Endodermal cell (in vitro differentiated cells): ENCODE measurements at regions not wholly inside any gene's neighbourhood (a gene's known extent, or its start where the extent isn't known, plus 50 kb on each side); places are given as distances from the start of the nearest gene placed in this dataset.

ENCODE experiments used
- DNase-seq: peaks from one replicate; pipeline ENCODE4 v3.0.0-alpha.2; 2017
- H3K27ac ChIP-seq: 2 replicates; pipeline ENCODE4 v1.5.1; 2013; ENCODE audit warnings: mild to moderate bottlenecking, low read depth, low read length, moderate library complexity
- H3K27me3 ChIP-seq: 2 replicates; pipeline ENCODE4 v1.6.1; 2013; ENCODE audit warnings: mild to moderate bottlenecking, low read length, moderate library complexity; ENCODE audit not compliant: insufficient read depth, control insufficient read depth, poor library complexity, severe bottlenecking
- H3K36me3 ChIP-seq: 2 replicates; pipeline ENCODE4 v1.7.0; 2013; ENCODE audit warnings: mild to moderate bottlenecking, low read length, moderate library complexity; ENCODE audit not compliant: control insufficient read depth, insufficient read depth
- H3K4me1 ChIP-seq: one replicate; pipeline ENCODE4 v1.7.0; 2013; ENCODE audit warnings: low read length; ENCODE audit not compliant: control insufficient read depth, insufficient read depth
- H3K4me3 ChIP-seq: 2 replicates; pipeline ENCODE4 v1.5.1; 2013; ENCODE audit warnings: mild to moderate bottlenecking, low read length, moderate library complexity
- H3K9ac ChIP-seq: 2 replicates; pipeline ENCODE4 v1.6.1; 2013; ENCODE audit warnings: mild to moderate bottlenecking, low read length, moderate library complexity; ENCODE audit not compliant: poor library complexity, severe bottlenecking; ENCODE audit errors: extremely low read depth
- H3K9me3 ChIP-seq: 2 replicates; pipeline ENCODE4 v1.6.1; 2013; ENCODE audit warnings: mild to moderate bottlenecking, low read length, moderate library complexity; ENCODE audit not compliant: control insufficient read depth
- H3K27ac Mint-ChIP-seq: 2 replicates; pipeline ENCODE4 v1.8.0; 2020; ENCODE audit warnings: mixed read lengths
- H3K27me3 Mint-ChIP-seq: 2 replicates; pipeline ENCODE4 v1.8.0; 2021; ENCODE audit warnings: mild to moderate bottlenecking, mixed read lengths; ENCODE audit not compliant: insufficient read depth
- H3K36me3 Mint-ChIP-seq: 2 replicates; pipeline ENCODE4 v1.8.0; 2020; ENCODE audit warnings: low read depth, mixed read lengths
- H3K4me1 Mint-ChIP-seq: 2 replicates; pipeline ENCODE4 v1.8.0; 2020; ENCODE audit warnings: mixed read lengths
- H3K4me3 Mint-ChIP-seq: 2 replicates; pipeline ENCODE4 v1.8.0; 2020; ENCODE audit warnings: mild to moderate bottlenecking, moderate library complexity, mixed read lengths
- H3K9me3 Mint-ChIP-seq: 2 replicates; pipeline ENCODE4 v1.8.0; 2020; ENCODE audit warnings: mild to moderate bottlenecking, mixed read lengths
- WGBS, 2 experiments: methylation state at CpG; one replicate each; pipeline versions ENCODE4 v1.1.5 to v1.1.7; 2013; ENCODE audit warnings: missing lambda C conversion rate in 2 of 2, mixed read lengths in 1 of 2; ENCODE audit not compliant: insufficient coverage in 1 of 2, insufficient read length in 1 of 2; 5-methylcytosine and 5-hydroxymethylcytosine counted together
- TF ChIP-seq, protein P1 (sequence below): fragments of 200-600 bp; sonication (generic); conservative IDR thresholded peaks from 2 replicates; pipeline ENCODE4 v1.5.0; 2021; ENCODE audit warnings: antibody characterized with exemption, mild to moderate bottlenecking

DNA sequence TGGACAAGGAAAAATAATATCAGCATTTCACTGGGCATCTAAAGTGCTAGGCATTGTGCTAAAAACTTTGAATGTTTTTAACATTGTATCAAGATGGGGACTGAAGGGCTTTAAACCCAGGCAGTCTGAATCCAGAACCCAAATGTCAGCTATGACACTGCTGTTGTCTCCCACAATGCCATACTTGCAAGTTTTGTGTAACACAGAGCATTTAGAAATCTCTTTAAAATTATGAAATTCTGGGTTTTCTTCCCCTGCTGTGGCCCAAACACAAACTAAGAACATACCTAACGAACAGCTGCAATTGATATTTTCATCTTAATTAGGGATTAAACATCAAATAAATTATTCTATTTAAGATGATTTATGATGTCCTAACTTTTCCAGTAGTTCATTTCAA is 66.8 kb upstream of the LSM6 start:
- Histone ChIP-seq H3K36me3 (no peaks in the 10 kb centered on the region), H3K4me3 (no peak overlapping the region), H3K27ac (no peak overlapping the region), H3K4me1 (no peaks in the 10 kb centered on the region), H3K9ac (no peak overlapping the region), H3K9me3 (no peaks in the 10 kb centered on the region), H3K27me3 (no peaks in the 10 kb centered on the region)
- Mint-ChIP-seq H3K4me3 (no peak overlapping the region), H3K27ac (no peak overlapping the region), H3K4me1 (no peaks in the 10 kb centered on the region), H3K36me3 (no peaks in the 10 kb centered on the region), H3K9me3 (no peaks in the 10 kb centered on the region), H3K27me3 (no peaks in the 10 kb centered on the region)
- TF ChIP-seq, protein P1, sequence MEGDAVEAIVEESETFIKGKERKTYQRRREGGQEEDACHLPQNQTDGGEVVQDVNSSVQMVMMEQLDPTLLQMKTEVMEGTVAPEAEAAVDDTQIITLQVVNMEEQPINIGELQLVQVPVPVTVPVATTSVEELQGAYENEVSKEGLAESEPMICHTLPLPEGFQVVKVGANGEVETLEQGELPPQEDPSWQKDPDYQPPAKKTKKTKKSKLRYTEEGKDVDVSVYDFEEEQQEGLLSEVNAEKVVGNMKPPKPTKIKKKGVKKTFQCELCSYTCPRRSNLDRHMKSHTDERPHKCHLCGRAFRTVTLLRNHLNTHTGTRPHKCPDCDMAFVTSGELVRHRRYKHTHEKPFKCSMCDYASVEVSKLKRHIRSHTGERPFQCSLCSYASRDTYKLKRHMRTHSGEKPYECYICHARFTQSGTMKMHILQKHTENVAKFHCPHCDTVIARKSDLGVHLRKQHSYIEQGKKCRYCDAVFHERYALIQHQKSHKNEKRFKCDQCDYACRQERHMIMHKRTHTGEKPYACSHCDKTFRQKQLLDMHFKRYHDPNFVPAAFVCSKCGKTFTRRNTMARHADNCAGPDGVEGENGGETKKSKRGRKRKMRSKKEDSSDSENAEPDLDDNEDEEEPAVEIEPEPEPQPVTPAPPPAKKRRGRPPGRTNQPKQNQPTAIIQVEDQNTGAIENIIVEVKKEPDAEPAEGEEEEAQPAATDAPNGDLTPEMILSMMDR = no peak
- DNase-seq = no peak
- WGBS, 2 experiments = 100% methylated on average over 1 of the region's 1 CpG; no CpG with 5 or more reads in 1 of the 2 experiments

DNA sequence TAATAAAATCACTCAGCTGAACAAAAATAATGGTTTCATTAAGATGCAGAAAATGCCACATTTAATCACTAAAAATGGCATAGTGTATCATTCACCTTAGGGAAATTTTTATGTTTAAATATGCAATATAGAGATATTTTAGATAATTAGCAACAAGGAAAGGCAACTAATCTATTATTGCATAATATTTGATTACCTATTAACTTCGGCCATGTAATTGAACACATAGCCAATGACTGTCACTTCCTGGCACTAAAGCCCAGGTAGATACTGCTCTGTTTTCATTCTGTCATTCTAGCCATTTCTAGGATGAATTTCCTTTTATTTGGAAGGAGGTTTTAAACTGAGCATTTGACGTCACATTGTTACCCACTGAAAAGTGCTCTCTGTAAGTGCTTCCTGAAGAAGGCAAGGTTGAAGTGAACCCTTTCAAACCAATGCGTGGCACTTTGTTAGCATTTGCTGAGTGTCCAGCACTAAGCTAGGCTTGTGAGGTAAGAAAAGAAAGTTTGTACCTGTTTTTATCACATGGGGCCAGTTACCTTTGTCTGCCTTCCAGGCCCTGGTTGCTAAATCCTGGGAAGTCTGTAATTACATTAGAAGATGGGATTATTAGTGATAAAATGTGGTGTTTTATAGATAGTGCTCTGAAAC is 67.8 kb upstream of the LSM6 start:
- no peak overlapping the region for H3K27ac Mint-ChIP-seq
- no peaks in the 10 kb centered on the region for H3K9me3 Mint-ChIP-seq
- Histone ChIP-seq H3K9ac (no peak overlapping the region), H3K27me3 (no peaks in the 10 kb centered on the region), H3K36me3 (no peaks in the 10 kb centered on the region), H3K27ac (no peak overlapping the region), H3K9me3 (no peaks in the 10 kb centered on the region), H3K4me3 (no peak overlapping the region), H3K4me1 (no peaks in the 10 kb centered on the region)
- 87 to 93% methylated on average over 2 to 3 of the region's 3 CpGs for WGBS, 2 experiments
- no peaks in the 10 kb centered on the region for H3K4me1 Mint-ChIP-seq
- no peak overlapping the region for H3K4me3 Mint-ChIP-seq
- no peaks in the 10 kb centered on the region for H3K27me3 Mint-ChIP-seq
- H3K36me3 Mint-ChIP-seq = no peaks in the 10 kb centered on the region
- TF ChIP-seq, protein P1 = no peak
- no peak for DNase-seq

DNA sequence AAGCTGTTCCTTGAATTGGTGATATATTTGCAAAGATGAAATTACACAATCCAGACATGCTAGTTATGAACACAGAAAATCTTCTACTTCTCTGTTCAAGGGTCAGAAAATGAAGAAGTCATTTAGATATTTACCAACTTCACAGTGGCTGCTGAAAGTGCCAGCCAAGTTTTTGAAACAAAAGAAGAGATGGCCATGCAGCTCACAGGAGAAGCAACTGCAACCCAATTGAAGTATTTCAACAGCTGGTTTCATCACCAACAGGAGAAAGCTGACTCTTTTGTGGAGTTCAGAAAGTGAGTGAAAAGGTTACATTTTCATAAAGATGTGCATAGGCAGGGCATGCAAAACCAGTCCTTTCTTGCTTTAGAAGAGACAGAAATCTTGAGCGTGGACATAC is 70.1 kb upstream of the LSM6 start:
- Mint-ChIP-seq H3K36me3 (no peaks in the 10 kb centered on the region), H3K4me1 (no peaks in the 10 kb centered on the region), H3K27ac (no peak overlapping the region), H3K27me3 (no peaks in the 10 kb centered on the region), H3K4me3 (no peak overlapping the region), H3K9me3 (no peaks in the 10 kb centered on the region)
- WGBS, 2 experiments = 98 to 100% methylated on average over 1 of the region's 1 CpG
- DNase-seq = no peak
- no peaks in the 10 kb centered on the region for H3K27me3 ChIP-seq
- H3K27ac ChIP-seq = no peak overlapping the region
- H3K9ac ChIP-seq = no peak overlapping the region
- no peaks in the 10 kb centered on the region for H3K4me1 ChIP-seq
- H3K4me3 ChIP-seq = no peak overlapping the region
- TF ChIP-seq, protein P1 = no peak
- no peaks in the 10 kb centered on the region for H3K36me3 ChIP-seq
- H3K9me3 ChIP-seq = no peaks in the 10 kb centered on the region
